GM18519 (cell line): ENCODE measurements at regions not wholly inside any gene's neighbourhood (a gene's known extent, or its start where the extent isn't known, plus 50 kb on each side); places are given as distances from the start of the nearest gene placed in this dataset.

Experiments used
- ATAC-seq: cut with Tn5 transposase; IDR thresholded peaks from one replicate; pipeline ENCODE4 v1.9.1; 2021; ENCODE audit warnings: mild to moderate bottlenecking, moderate library complexity; ENCODE audit not compliant: unreplicated experiment, low FRiP score

- ATAC-seq, result no peak
Measured at GRCh38 chr2:7999683-8000476, 682.0 kb upstream of the ID2 start.

- no peak for ATAC-seq
Measured at GRCh38 chr2:8000870-8001269, 681.0 kb upstream of the ID2 start.

GRCh38 chr2:8002765-8003393 lies 679.0 kb upstream of the ID2 start:
- ATAC-seq, result no peak

- no peak for ATAC-seq
Measured at GRCh38 chr2:8003462-8004075, 678.3 kb upstream of the ID2 start.

- no peak for ATAC-seq
Measured at GRCh38 chr2:8004250-8004681, 677.6 kb upstream of the ID2 start.

GRCh38 chr2:8006181-8006580 lies 675.7 kb upstream of the ID2 start:
- no peak for ATAC-seq

GRCh38 chr2:8006626-8007025 lies 675.2 kb upstream of the ID2 start:
- no peak for ATAC-seq

- no peak for ATAC-seq
Measured at GRCh38 chr2:8009010-8009597, 672.8 kb upstream of the ID2 start.

- ATAC-seq, result no peak
Measured at GRCh38 chr2:8015848-8016600, 665.8 kb upstream of the ID2 start.

- no peak for ATAC-seq
Measured at GRCh38 chr2:8016688-8017087, 665.2 kb upstream of the ID2 start.

GRCh38 chr2:8018956-8019355 lies 662.9 kb upstream of the ID2 start:
- no peak for ATAC-seq

GRCh38 chr2:8019934-8020333 lies 661.9 kb upstream of the ID2 start:
- ATAC-seq, result no peak

GRCh38 chr2:8021921-8022320 lies 659.9 kb upstream of the ID2 start:
- ATAC-seq, result no peak

GRCh38 chr2:8022908-8023640 lies 658.8 kb upstream of the ID2 start:
- ATAC-seq, result no peak

- no peak for ATAC-seq
Measured at GRCh38 chr2:8024506-8024905, 657.4 kb upstream of the ID2 start.

GRCh38 chr2:8026381-8026780 lies 655.5 kb upstream of the ID2 start:
- ATAC-seq, result no peak

- ATAC-seq, result no peak
Measured at GRCh38 chr2:8027387-8027786, 654.5 kb upstream of the ID2 start.

GRCh38 chr2:8028036-8028435 lies 653.8 kb upstream of the ID2 start:
- no peak for ATAC-seq

- ATAC-seq, result no peak
Measured at GRCh38 chr2:8028436-8028835, 653.4 kb upstream of the ID2 start.

- no peak for ATAC-seq
Measured at GRCh38 chr2:8028981-8029380, 652.9 kb upstream of the ID2 start.
